HCT116 (cell line): ENCODE measurements at regions not wholly inside any gene's neighbourhood (a gene's known extent, or its start where the extent isn't known, plus 50 kb on each side); places are given as distances from the start of the nearest gene placed in this dataset.

Source experiments
- ATAC-seq: fragments of 200-7000 bp; cut with Tn5 transposase; 2 replicates; pipeline ENCODE4 v1.9.1; 2020; ENCODE audit warnings: mild to moderate bottlenecking, moderate library complexity
- BruUV-seq: library from RNA; stranded (reverse); fragments of 400-500 nt; replicated peaks from 2 replicates; lab custom pipeline; 2021; lab: Mats Ljungman, UMichigan
- CTCF ChIA-PET: fragments of 300-600 bp; sonication (Branson Sonifier 250); formaldehyde crosslinking; loops from one replicate; lab custom pipeline; 2021; ENCODE audit warnings: antibody characterized with exemption; lab: Charles Lee
- POLR2A ChIA-PET: fragments of 300-600, 350-600 bp; sonication (Branson Sonifier 250); formaldehyde crosslinking; loops from one replicate; lab custom pipeline; 2021; ENCODE audit warnings: antibody characterized with exemption; lab: Charles Lee
- RAD21 ChIA-PET, 2 experiments: fragments of 300-600 bp; sonication (Branson Sonifier 250); formaldehyde crosslinking; loops; one replicate each; lab custom pipeline; 2023; ENCODE audit warnings: low total read pairs in 2 of 2; ENCODE audit not compliant: uncharacterized antibody in 2 of 2, unreplicated experiment in 2 of 2, low non-redundant PET in 1 of 2; lab: Charles Lee
- DNase-seq: peaks from one replicate; pipeline ENCODE4 v3.0.0-alpha.2; 2010; ENCODE audit warnings: low read depth, low spot score
- H2AFZ ChIP-seq: fragments of 200-600 bp; shearing (Covaris generic), sonication (generic); 2 replicates; pipeline ENCODE4 v1.6.1; 2017; ENCODE audit warnings: low read depth, mixed run types, mixed read lengths, antibody characterized with exemption, low read length; ENCODE audit not compliant: poor library complexity, severe bottlenecking
- H3K27ac ChIP-seq: 2 replicates; pipeline ENCODE4 v1.5.1; 2012; ENCODE audit warnings: low read depth, low read length
- H3K27me3 ChIP-seq: fragments of 200-600 bp; sonication (generic); 2 replicates; pipeline ENCODE4 v1.6.1; 2016; ENCODE audit warnings: mixed run types, low read length, mixed read lengths; ENCODE audit not compliant: insufficient read depth
- H3K36me3 ChIP-seq, 2 experiments: fragments of 200-500 bp in 1 of 2; fragments of 200-600 bp in 1 of 2; sonication (Bioruptor generic) in 1 of 2; sonication (generic) in 1 of 2; 2 replicates each; pipeline versions ENCODE4 v1.5.1 to v1.6.1; 2014 to 2016; ENCODE audit warnings: low read length in 2 of 2, inconsistent platforms in 1 of 2, mixed read lengths in 1 of 2, mixed run types in 1 of 2; ENCODE audit not compliant: insufficient read depth in 2 of 2, control insufficient read depth in 1 of 2
- H3K4me1 ChIP-seq, 2 experiments: fragments of 200-600 bp in 1 of 2; sonication (generic) in 1 of 2; 2 replicates each; pipeline versions ENCODE4 v1.5.1 to v1.6.1; 2012 to 2017; ENCODE audit warnings: low read length in 2 of 2, inconsistent platforms in 1 of 2, mild to moderate bottlenecking in 1 of 2, mixed read lengths in 1 of 2, mixed run types in 1 of 2, moderate library complexity in 1 of 2; ENCODE audit not compliant: insufficient read depth in 2 of 2, control insufficient read depth in 1 of 2
- H3K4me2 ChIP-seq: fragments of 200-600 bp; sonication (generic); 2 replicates; pipeline ENCODE4 v1.6.1; 2017; ENCODE audit warnings: mixed run types, low read length, mixed read lengths
- H3K4me3 ChIP-seq, 2 experiments: fragments of 200-600 bp in 1 of 2; sonication (generic) in 1 of 2; replicated peaks in 1 of 2; 2 replicates each; pipeline ENCODE4 v1.5.1; 2011 to 2016; ENCODE audit warnings: low read length in 2 of 2, control low read depth in 1 of 2, low read depth in 1 of 2, mild to moderate bottlenecking in 1 of 2, mixed read lengths in 1 of 2, mixed run types in 1 of 2
- H3K79me2 ChIP-seq: fragments of 200-600 bp; sonication (generic); 2 replicates; pipeline ENCODE4 v1.6.1; 2017; ENCODE audit warnings: mild to moderate bottlenecking, mixed run types, low read length, moderate library complexity, mixed read lengths; ENCODE audit not compliant: insufficient read depth
- H3K9ac ChIP-seq: fragments of 200-600 bp; sonication (generic); 2 replicates; pipeline ENCODE4 v1.6.1; 2016; ENCODE audit warnings: low read length, mixed read lengths
- H3K9me2 ChIP-seq: fragments of 200-600 bp; sonication (generic), shearing (Covaris generic); 2 replicates; pipeline ENCODE4 v1.6.1; 2017; ENCODE audit warnings: mixed run types, mild to moderate bottlenecking, moderate library complexity; ENCODE audit not compliant: insufficient read depth
- H3K9me3 ChIP-seq, 2 experiments: fragments of 200-500 bp in 1 of 2; fragments of 200-600 bp in 1 of 2; sonication (Bioruptor generic) in 1 of 2; sonication (generic) in 1 of 2; 2 replicates each; pipeline ENCODE4 v1.6.1; 2014 to 2017; ENCODE audit warnings: low read length in 2 of 2, mixed read lengths in 2 of 2, inconsistent platforms in 1 of 2, low read depth in 1 of 2, mild to moderate bottlenecking in 1 of 2, mixed run types in 1 of 2, moderate library complexity in 1 of 2; ENCODE audit not compliant: control insufficient read depth in 1 of 2, insufficient read depth in 1 of 2
- H4K20me1 ChIP-seq: fragments of 200-600 bp; sonication (generic), shearing (Covaris generic); 2 replicates; pipeline ENCODE4 v1.6.1; 2017; ENCODE audit warnings: mixed run types, mild to moderate bottlenecking, moderate library complexity; ENCODE audit not compliant: insufficient read depth
- CBX3 ChIP-seq: IDR thresholded peaks from 2 replicates; pipeline ENCODE4 v1.6.1; 2012; ENCODE audit warnings: low read depth
- CEBPB ChIP-seq: IDR thresholded peaks from 2 replicates; pipeline ENCODE4 v1.6.1; 2012; ENCODE audit warnings: low read depth
- FOSL1 ChIP-seq: IDR thresholded peaks from 2 replicates; pipeline ENCODE4 v1.6.1; 2012; ENCODE audit warnings: low read depth
- JUND ChIP-seq: IDR thresholded peaks from 2 replicates; pipeline ENCODE4 v1.6.1; 2012
- POLR2AphosphoS5 ChIP-seq: IDR thresholded peaks from 2 replicates; pipeline ENCODE4 v1.6.1; 2011; ENCODE audit warnings: mild to moderate bottlenecking, low read depth, low read length, moderate library complexity
- SRF ChIP-seq: IDR thresholded peaks from 2 replicates; pipeline ENCODE4 v1.6.1; 2012; ENCODE audit warnings: low read depth
- ZFX ChIP-seq: fragments of 450-650 bp; IDR thresholded peaks from 2 replicates; pipeline ENCODE4 v1.6.1; 2017
- ZNF274 ChIP-seq: fragments of 200-500 bp; sonication (Bioruptor generic); IDR thresholded peaks from 2 replicates; pipeline ENCODE4 v1.6.1; 2014; ENCODE audit warnings: mild to moderate bottlenecking, low read depth, low read length, inconsistent platforms
- intact Hi-C: fragments of 100-400 bp; cut with micrococcal nuclease; formaldehyde crosslinking; loops from 2 replicates; pipeline ENCODE4 v1.10.0; 2022
- TF ChIP-seq, protein P1 (sequence below): IDR thresholded peaks from 2 replicates; pipeline ENCODE4 v1.6.1; 2012
- TF ChIP-seq, protein P2 (sequence below): IDR thresholded peaks from 2 replicates; pipeline ENCODE4 v1.6.1; 2012; ENCODE audit warnings: low read depth
- TF ChIP-seq, protein P3 (sequence below): IDR thresholded peaks from 2 replicates; pipeline ENCODE4 v1.6.1; 2012
- TF ChIP-seq, protein P4 (sequence below): IDR thresholded peaks from 2 replicates; pipeline ENCODE4 v1.6.1; 2011; ENCODE audit warnings: mild to moderate bottlenecking, low read length, moderate library complexity; ENCODE audit not compliant: insufficient replicate concordance; ENCODE audit errors: extremely low read depth

DNA sequence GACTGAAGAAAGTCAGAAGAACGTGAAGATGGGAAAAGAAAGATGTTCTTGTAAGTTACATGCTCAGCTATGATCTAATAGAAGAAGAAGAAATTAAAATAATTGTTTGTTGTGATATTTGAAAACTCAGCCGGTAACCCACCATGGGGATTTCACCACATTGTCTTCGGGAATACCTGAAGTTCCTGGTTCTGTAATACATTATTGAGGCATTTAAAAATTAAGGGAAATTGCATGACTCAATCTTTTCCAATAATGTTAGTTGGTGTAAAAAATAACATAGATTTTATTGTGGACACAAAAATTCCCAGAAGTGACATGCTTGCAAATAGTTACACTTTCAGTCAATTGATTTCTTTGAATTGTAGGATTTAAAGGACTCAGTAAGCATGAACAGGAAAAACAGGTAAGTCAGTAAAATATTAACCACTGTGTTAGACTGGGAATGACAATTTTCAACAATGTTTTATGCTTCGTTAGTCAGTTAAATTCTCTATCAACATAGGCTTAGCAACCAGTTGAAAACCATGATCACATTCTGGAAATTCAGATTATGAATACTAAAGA is 745.1 kb downstream of the LTN1 start:
- Histone ChIP-seq H3K9me2 (no peaks in the 10 kb centered on the region), H3K36me3 (no peaks in the 10 kb centered on the region), H3K27me3 (no peaks in the 10 kb centered on the region), H3K9ac (no peak overlapping the region), H3K27ac (no peak overlapping the region), H3K4me3 (no peak overlapping the region), H3K4me1 (no peaks in the 10 kb centered on the region), H3K4me2 (no peak overlapping the region), H3K79me2 (no peaks in the 10 kb centered on the region), H4K20me1 (no peaks in the 10 kb centered on the region), H3K9me3 (peaks cover 16 to 24% of the 10 kb centered on the region in 2 experiments; a peak in 3 of 4 replicates), H2AFZ (no peak overlapping the region)
- DNase-seq, result no peak
- no peak for TF ChIP-seq FOSL1
- TF ChIP-seq, protein P1, sequence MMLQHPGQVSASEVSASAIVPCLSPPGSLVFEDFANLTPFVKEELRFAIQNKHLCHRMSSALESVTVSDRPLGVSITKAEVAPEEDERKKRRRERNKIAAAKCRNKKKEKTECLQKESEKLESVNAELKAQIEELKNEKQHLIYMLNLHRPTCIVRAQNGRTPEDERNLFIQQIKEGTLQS, result no peak
- TF ChIP-seq POLR2AphosphoS5, result no peak
- TF ChIP-seq, protein P2, sequence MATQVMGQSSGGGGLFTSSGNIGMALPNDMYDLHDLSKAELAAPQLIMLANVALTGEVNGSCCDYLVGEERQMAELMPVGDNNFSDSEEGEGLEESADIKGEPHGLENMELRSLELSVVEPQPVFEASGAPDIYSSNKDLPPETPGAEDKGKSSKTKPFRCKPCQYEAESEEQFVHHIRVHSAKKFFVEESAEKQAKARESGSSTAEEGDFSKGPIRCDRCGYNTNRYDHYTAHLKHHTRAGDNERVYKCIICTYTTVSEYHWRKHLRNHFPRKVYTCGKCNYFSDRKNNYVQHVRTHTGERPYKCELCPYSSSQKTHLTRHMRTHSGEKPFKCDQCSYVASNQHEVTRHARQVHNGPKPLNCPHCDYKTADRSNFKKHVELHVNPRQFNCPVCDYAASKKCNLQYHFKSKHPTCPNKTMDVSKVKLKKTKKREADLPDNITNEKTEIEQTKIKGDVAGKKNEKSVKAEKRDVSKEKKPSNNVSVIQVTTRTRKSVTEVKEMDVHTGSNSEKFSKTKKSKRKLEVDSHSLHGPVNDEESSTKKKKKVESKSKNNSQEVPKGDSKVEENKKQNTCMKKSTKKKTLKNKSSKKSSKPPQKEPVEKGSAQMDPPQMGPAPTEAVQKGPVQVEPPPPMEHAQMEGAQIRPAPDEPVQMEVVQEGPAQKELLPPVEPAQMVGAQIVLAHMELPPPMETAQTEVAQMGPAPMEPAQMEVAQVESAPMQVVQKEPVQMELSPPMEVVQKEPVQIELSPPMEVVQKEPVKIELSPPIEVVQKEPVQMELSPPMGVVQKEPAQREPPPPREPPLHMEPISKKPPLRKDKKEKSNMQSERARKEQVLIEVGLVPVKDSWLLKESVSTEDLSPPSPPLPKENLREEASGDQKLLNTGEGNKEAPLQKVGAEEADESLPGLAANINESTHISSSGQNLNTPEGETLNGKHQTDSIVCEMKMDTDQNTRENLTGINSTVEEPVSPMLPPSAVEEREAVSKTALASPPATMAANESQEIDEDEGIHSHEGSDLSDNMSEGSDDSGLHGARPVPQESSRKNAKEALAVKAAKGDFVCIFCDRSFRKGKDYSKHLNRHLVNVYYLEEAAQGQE, result no peak
- TF ChIP-seq, protein P3, sequence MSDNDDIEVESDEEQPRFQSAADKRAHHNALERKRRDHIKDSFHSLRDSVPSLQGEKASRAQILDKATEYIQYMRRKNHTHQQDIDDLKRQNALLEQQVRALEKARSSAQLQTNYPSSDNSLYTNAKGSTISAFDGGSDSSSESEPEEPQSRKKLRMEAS, result no peak
- no peak for TF ChIP-seq CEBPB
- TF ChIP-seq SRF, result no peak
- no peak for TF ChIP-seq CBX3
- TF ChIP-seq ZNF274, result no peak
- TF ChIP-seq, protein P4, sequence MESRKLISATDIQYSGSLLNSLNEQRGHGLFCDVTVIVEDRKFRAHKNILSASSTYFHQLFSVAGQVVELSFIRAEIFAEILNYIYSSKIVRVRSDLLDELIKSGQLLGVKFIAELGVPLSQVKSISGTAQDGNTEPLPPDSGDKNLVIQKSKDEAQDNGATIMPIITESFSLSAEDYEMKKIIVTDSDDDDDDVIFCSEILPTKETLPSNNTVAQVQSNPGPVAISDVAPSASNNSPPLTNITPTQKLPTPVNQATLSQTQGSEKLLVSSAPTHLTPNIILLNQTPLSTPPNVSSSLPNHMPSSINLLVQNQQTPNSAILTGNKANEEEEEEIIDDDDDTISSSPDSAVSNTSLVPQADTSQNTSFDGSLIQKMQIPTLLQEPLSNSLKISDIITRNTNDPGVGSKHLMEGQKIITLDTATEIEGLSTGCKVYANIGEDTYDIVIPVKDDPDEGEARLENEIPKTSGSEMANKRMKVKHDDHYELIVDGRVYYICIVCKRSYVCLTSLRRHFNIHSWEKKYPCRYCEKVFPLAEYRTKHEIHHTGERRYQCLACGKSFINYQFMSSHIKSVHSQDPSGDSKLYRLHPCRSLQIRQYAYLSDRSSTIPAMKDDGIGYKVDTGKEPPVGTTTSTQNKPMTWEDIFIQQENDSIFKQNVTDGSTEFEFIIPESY, result no peak
- TF ChIP-seq JUND, result no peak
- no peak for TF ChIP-seq ZFX
- POLR2A ChIA-PET, result no interaction called here
- intact Hi-C loops, result no loop called here
- no peak for ATAC-seq
- BruUV-seq, result no TSS peak
- RAD21 ChIA-PET, result no interaction called here
- CTCF ChIA-PET, result no interaction called here
